Caco-2 (cell line): ENCODE measurements at regions not wholly inside any gene's neighbourhood (a gene's known extent, or its start where the extent isn't known, plus 50 kb on each side); places are given as distances from the start of the nearest gene placed in this dataset.

Source experiments
- BruUV-seq: library from RNA; stranded (reverse); fragments of 400-500 nt; replicated peaks from 2 replicates; lab custom pipeline; 2021; lab: Mats Ljungman, UMichigan
- CTCF ChIA-PET: fragments of 300-600 bp; sonication (Branson Sonifier 250); formaldehyde crosslinking; loops from one replicate; lab custom pipeline; 2022; ENCODE audit warnings: antibody characterized with exemption; lab: Charles Lee
- POLR2A ChIA-PET: fragments of 300-600 bp; sonication (Branson Sonifier 250); formaldehyde crosslinking; loops from one replicate; lab custom pipeline; 2022; ENCODE audit warnings: antibody characterized with exemption; lab: Charles Lee
- DNase-seq, 2 experiments: peaks; one replicate each; pipeline versions ENCODE4 v3.0.0 to v3.0.0-alpha.2; 2020 to 2022
- H3K27me3 ChIP-seq: replicated peaks from 2 replicates; pipeline ENCODE4 v1.6.0; 2011; ENCODE audit warnings: low read length; ENCODE audit not compliant: control insufficient read depth, insufficient read depth
- H3K36me3 ChIP-seq: 2 replicates; pipeline ENCODE4 v1.5.1; 2011; ENCODE audit warnings: low read length; ENCODE audit not compliant: control insufficient read depth, insufficient read depth
- H3K4me1 ChIP-seq: fragments of 250-450 bp; sonication (Bioruptor Pico); 2 replicates; pipeline ENCODE4 v1.5.1; 2020; ENCODE audit warnings: mild to moderate bottlenecking
- H3K4me3 ChIP-seq: 2 replicates; pipeline ENCODE4 v1.5.1; 2011; ENCODE audit warnings: low read depth, mild to moderate bottlenecking, control low read depth, low read length
- H3K9me3 ChIP-seq: fragments of 250-450 bp; sonication (Bioruptor Pico); 2 replicates; pipeline ENCODE4 v1.5.1; 2020; ENCODE audit warnings: mild to moderate bottlenecking, moderate library complexity
- H3K27ac Mint-ChIP-seq: one replicate; pipeline ENCODE4 v1.8.0; 2022; ENCODE audit warnings: mixed read lengths; ENCODE audit not compliant: unreplicated experiment
- H3K27me3 Mint-ChIP-seq: one replicate; pipeline ENCODE4 v1.8.0; 2022; ENCODE audit warnings: mixed read lengths; ENCODE audit not compliant: insufficient read depth, unreplicated experiment
- H3K36me3 Mint-ChIP-seq: one replicate; pipeline ENCODE4 v1.8.0; 2022; ENCODE audit warnings: mild to moderate bottlenecking, mixed read lengths; ENCODE audit not compliant: insufficient read depth, unreplicated experiment
- H3K4me1 Mint-ChIP-seq: one replicate; pipeline ENCODE4 v1.8.0; 2022; ENCODE audit warnings: low read depth, mixed read lengths; ENCODE audit not compliant: unreplicated experiment
- H3K4me3 Mint-ChIP-seq: one replicate; pipeline ENCODE4 v1.8.0; 2022; ENCODE audit warnings: mild to moderate bottlenecking, moderate library complexity, mixed read lengths; ENCODE audit not compliant: unreplicated experiment
- H3K9me3 Mint-ChIP-seq: one replicate; pipeline ENCODE4 v1.8.0; 2022; ENCODE audit warnings: mixed read lengths; ENCODE audit not compliant: unreplicated experiment
- intact Hi-C: fragments of 100-400 bp; cut with micrococcal nuclease; formaldehyde crosslinking; loops from one replicate; pipeline ENCODE4 v1.10.0; 2022; ENCODE audit not compliant: unreplicated experiment
- TF ChIP-seq, protein P1 (sequence below), 2 experiments: fragments of 200-600 bp in 1 of 2; IDR thresholded peaks; 1 replicate in 1 of 2; 2 replicates in 1 of 2; pipeline versions ENCODE4 v1.5.1 to v1.8.0; 2011 to 2022; ENCODE audit warnings: antibody characterized with exemption in 1 of 2, control low read depth in 1 of 2, inconsistent platforms in 1 of 2, low read depth in 1 of 2, low read length in 1 of 2, mild to moderate bottlenecking in 1 of 2, moderate library complexity in 1 of 2; ENCODE audit not compliant: insufficient read depth in 1 of 2, severe bottlenecking in 1 of 2, unreplicated experiment in 1 of 2

DNA sequence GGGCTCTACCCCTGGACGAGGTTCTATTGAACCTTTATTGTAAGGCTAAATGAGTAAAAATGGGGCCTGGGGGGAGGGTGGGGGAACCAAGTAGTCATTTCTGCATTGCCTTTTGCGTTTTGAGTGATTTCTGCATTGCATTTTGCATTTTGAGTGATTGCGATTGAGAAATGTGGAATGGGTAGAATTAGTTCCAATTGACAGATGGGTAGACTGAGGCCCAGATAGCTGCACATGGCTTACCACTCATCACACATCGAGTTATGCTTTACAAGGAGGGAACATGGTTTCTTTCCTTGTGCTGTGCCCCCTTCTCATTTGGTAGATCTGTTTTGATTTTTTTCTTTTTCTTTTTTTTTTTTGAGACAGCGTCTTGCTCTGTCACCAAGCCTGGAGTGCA lies 858.7 kb downstream of the TYW1 start:
- Mint-ChIP-seq H3K36me3 (no peaks in the 10 kb centered on the region), H3K9me3 (peaks cover under 1% of the 10 kb centered on the region), H3K27me3 (peaks cover 3% of the 10 kb centered on the region), H3K4me1 (no peaks in the 10 kb centered on the region), H3K27ac (no peak overlapping the region), H3K4me3 (no peak overlapping the region)
- no peak overlapping the region for H3K4me3 ChIP-seq
- no TSS peak for BruUV-seq
- H3K36me3 ChIP-seq: no peaks in the 10 kb centered on the region
- TF ChIP-seq, protein P1, sequence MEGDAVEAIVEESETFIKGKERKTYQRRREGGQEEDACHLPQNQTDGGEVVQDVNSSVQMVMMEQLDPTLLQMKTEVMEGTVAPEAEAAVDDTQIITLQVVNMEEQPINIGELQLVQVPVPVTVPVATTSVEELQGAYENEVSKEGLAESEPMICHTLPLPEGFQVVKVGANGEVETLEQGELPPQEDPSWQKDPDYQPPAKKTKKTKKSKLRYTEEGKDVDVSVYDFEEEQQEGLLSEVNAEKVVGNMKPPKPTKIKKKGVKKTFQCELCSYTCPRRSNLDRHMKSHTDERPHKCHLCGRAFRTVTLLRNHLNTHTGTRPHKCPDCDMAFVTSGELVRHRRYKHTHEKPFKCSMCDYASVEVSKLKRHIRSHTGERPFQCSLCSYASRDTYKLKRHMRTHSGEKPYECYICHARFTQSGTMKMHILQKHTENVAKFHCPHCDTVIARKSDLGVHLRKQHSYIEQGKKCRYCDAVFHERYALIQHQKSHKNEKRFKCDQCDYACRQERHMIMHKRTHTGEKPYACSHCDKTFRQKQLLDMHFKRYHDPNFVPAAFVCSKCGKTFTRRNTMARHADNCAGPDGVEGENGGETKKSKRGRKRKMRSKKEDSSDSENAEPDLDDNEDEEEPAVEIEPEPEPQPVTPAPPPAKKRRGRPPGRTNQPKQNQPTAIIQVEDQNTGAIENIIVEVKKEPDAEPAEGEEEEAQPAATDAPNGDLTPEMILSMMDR (IDR thresholded peaks at IDR 0.05; ENCODE audit: insufficient read depth in 1 of 2, low read depth in 1 of 2, low read length in 1 of 2, severe bottlenecking in 1 of 2, unreplicated experiment in 1 of 2): no peak
- no peaks in the 10 kb centered on the region for H3K4me1 ChIP-seq
- ChIA-PET POLR2A (no interaction called here), CTCF (no interaction called here)
- no peak for DNase-seq
- H3K9me3 ChIP-seq: peaks cover 9% of the 10 kb centered on the region
- intact Hi-C loops: no loop called here
- no peaks in the 10 kb centered on the region for H3K27me3 ChIP-seq

DNA sequence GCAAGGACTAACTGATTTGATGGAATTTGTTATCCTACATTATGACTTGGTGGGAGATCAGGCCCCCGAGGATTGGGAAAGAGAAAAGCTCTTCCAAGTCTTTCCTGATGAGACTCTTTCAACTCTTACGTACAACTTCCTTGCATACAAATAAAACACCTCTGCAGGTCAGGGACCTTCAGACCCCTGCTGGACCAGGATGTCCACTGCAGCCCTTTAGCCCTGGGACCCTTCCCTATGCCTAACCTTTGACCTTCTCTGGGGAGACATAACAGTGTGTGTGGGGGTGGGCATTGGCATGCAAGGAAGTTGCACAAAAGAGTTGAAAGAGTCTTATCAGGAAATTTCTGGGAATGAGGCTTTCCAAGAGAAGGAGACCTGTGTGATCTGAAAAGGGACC lies 859.4 kb downstream of the TYW1 start:
- Mint-ChIP-seq H3K4me3 (no peak overlapping the region), H3K27me3 (peaks cover 3% of the 10 kb centered on the region), H3K27ac (no peak overlapping the region), H3K36me3 (no peaks in the 10 kb centered on the region), H3K9me3 (peaks cover 8% of the 10 kb centered on the region), H3K4me1 (no peaks in the 10 kb centered on the region)
- TF ChIP-seq, protein P1 (IDR thresholded peaks at IDR 0.05; ENCODE audit: insufficient read depth in 1 of 2, low read depth in 1 of 2, low read length in 1 of 2, severe bottlenecking in 1 of 2, unreplicated experiment in 1 of 2): no peak
- ChIA-PET POLR2A (no interaction called here), CTCF (no interaction called here)
- intact Hi-C loops: no loop called here
- Histone ChIP-seq H3K9me3 (peaks cover 3% of the 10 kb centered on the region; the same call in 1 of the 2 replicates), H3K4me3 (no peak overlapping the region), H3K36me3 (no peaks in the 10 kb centered on the region), H3K27me3 (no peaks in the 10 kb centered on the region), H3K4me1 (no peaks in the 10 kb centered on the region)
- no TSS peak for BruUV-seq
- DNase-seq: no peak

DNA sequence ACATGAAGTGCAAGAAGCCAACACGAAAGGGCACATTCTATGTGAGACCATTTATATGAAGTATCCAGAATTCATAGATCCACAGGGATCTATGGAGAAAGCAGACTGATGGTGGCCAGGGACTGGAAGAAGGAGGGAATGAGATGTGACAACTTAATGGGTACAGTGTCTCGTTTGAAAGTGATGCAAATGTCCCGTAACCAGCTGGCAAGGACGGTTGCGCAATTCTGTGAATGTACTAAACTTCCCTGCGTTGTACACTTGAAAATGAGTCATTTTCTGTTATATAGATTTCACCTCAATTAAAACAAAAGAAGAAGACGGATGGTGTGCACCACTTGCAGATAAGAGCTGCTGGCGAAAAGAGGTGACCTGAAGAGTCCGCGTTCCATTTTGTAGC lies 861.1 kb downstream of the TYW1 start:
- Histone ChIP-seq H3K36me3 (no peaks in the 10 kb centered on the region), H3K4me3 (no peak overlapping the region), H3K9me3 (no peaks in the 10 kb centered on the region), H3K4me1 (no peaks in the 10 kb centered on the region), H3K27me3 (no peaks in the 10 kb centered on the region)
- DNase-seq: no peak
- POLR2A ChIA-PET: no interaction called here
- H3K27me3 Mint-ChIP-seq: peaks cover 3% of the 10 kb centered on the region
- H3K9me3 Mint-ChIP-seq: peaks cover 21% of the 10 kb centered on the region
- intact Hi-C loops: no loop called here
- no peak overlapping the region for H3K27ac Mint-ChIP-seq
- H3K36me3 Mint-ChIP-seq: no peaks in the 10 kb centered on the region
- BruUV-seq: no TSS peak
- CTCF ChIA-PET: no interaction called here
- H3K4me1 Mint-ChIP-seq: no peaks in the 10 kb centered on the region
- TF ChIP-seq, protein P1 (IDR thresholded peaks at IDR 0.05; ENCODE audit: insufficient read depth in 1 of 2, low read depth in 1 of 2, low read length in 1 of 2, severe bottlenecking in 1 of 2, unreplicated experiment in 1 of 2): no peak
- no peak overlapping the region for H3K4me3 Mint-ChIP-seq
